ENCODE measurements at regions not wholly inside any gene's neighbourhood (a gene's known extent, or its start where the extent isn't known, plus 50 kb on each side); places are given as distances from the start of the nearest gene placed in this dataset.

DNA sequence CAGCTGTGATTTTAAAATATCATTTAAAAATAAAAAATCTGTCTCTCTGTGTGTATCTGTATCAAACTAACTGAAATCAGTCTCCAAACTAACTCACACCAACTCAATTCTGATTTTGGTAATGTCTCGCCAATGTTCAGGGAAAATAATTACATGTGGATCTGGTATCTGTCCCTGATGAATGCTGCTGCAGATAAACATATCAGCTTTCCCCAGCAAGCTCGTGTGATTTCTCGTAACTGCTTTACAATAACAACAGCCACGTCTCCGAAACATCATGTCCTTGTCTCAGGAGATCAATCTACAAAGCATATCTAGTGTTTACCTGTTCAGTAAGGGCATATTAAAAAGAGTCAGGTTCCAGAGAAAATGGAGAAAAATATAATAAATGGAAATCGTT is 129.0 kb downstream of the IRS2 start (continued):
- TF ChIP-seq, protein P1, sequence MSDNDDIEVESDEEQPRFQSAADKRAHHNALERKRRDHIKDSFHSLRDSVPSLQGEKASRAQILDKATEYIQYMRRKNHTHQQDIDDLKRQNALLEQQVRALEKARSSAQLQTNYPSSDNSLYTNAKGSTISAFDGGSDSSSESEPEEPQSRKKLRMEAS (CRISPR knock-in tag; IDR thresholded peaks at IDR 0.05): no peak
- TF ChIP-seq, protein P2, sequence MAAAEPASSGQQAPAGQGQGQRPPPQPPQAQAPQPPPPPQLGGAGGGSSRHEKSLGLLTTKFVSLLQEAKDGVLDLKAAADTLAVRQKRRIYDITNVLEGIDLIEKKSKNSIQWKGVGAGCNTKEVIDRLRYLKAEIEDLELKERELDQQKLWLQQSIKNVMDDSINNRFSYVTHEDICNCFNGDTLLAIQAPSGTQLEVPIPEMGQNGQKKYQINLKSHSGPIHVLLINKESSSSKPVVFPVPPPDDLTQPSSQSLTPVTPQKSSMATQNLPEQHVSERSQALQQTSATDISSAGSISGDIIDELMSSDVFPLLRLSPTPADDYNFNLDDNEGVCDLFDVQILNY (CRISPR knock-in tag; IDR thresholded peaks at IDR 0.05): no peak
- no peak for TF ChIP-seq EMX1 (CRISPR knock-in tag; IDR thresholded peaks at IDR 0.05)
- TF ChIP-seq TP53 (CRISPR knock-in tag; IDR thresholded peaks at IDR 0.05): no peak
- TF ChIP-seq, protein P3, sequence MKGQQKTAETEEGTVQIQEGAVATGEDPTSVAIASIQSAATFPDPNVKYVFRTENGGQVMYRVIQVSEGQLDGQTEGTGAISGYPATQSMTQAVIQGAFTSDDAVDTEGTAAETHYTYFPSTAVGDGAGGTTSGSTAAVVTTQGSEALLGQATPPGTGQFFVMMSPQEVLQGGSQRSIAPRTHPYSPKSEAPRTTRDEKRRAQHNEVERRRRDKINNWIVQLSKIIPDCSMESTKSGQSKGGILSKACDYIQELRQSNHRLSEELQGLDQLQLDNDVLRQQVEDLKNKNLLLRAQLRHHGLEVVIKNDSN (CRISPR knock-in tag; IDR thresholded peaks at IDR 0.05): no peak
- no peak for TF ChIP-seq IRF2 (CRISPR knock-in tag; IDR thresholded peaks at IDR 0.05; ENCODE audit: borderline replicate concordance, low read depth)
- TF ChIP-seq FOXJ3 (CRISPR knock-in tag; IDR thresholded peaks at IDR 0.05; ENCODE audit: borderline replicate concordance): no peak
- TF ChIP-seq, protein P4, sequence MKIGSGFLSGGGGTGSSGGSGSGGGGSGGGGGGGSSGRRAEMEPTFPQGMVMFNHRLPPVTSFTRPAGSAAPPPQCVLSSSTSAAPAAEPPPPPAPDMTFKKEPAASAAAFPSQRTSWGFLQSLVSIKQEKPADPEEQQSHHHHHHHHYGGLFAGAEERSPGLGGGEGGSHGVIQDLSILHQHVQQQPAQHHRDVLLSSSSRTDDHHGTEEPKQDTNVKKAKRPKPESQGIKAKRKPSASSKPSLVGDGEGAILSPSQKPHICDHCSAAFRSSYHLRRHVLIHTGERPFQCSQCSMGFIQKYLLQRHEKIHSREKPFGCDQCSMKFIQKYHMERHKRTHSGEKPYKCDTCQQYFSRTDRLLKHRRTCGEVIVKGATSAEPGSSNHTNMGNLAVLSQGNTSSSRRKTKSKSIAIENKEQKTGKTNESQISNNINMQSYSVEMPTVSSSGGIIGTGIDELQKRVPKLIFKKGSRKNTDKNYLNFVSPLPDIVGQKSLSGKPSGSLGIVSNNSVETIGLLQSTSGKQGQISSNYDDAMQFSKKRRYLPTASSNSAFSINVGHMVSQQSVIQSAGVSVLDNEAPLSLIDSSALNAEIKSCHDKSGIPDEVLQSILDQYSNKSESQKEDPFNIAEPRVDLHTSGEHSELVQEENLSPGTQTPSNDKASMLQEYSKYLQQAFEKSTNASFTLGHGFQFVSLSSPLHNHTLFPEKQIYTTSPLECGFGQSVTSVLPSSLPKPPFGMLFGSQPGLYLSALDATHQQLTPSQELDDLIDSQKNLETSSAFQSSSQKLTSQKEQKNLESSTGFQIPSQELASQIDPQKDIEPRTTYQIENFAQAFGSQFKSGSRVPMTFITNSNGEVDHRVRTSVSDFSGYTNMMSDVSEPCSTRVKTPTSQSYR (CRISPR knock-in tag; IDR thresholded peaks at IDR 0.05): no peak
- no peak for TF ChIP-seq ZNF232 (CRISPR knock-in tag; IDR thresholded peaks at IDR 0.05)
- TF ChIP-seq, protein P5, sequence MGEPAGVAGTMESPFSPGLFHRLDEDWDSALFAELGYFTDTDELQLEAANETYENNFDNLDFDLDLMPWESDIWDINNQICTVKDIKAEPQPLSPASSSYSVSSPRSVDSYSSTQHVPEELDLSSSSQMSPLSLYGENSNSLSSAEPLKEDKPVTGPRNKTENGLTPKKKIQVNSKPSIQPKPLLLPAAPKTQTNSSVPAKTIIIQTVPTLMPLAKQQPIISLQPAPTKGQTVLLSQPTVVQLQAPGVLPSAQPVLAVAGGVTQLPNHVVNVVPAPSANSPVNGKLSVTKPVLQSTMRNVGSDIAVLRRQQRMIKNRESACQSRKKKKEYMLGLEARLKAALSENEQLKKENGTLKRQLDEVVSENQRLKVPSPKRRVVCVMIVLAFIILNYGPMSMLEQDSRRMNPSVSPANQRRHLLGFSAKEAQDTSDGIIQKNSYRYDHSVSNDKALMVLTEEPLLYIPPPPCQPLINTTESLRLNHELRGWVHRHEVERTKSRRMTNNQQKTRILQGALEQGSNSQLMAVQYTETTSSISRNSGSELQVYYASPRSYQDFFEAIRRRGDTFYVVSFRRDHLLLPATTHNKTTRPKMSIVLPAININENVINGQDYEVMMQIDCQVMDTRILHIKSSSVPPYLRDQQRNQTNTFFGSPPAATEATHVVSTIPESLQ (CRISPR knock-in tag; IDR thresholded peaks at IDR 0.05): no peak

DNA sequence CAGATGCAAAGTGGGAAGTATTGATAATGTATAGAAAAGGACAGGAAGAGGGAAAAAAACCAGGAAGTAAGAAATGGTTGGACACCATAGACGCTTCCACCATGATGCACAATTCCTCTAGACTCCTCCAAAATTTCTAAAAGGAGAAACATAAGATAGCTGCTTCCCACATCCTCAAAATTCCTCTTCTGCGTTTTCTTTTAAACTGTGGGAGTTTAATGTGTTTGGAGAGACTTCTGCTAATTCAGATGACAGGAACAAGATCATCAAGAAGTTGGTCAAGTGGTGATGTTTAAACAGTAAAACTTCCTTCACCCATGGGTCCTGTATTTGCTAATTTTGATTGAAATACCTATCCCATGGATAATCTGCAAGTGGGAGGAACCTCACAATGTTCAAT is 130.2 kb downstream of the IRS2 start:
- no peak overlapping the region for H3K4me3 Mint-ChIP-seq
- no peak overlapping the region for H3K27ac Mint-ChIP-seq
- ChIA-PET CTCF (no interaction called here), POLR2A (no interaction called here)
- no peak for DNase-seq (ENCODE audit: low spot score)
- no peak for ATAC-seq
- no peaks in the 10 kb centered on the region for H3K36me3 Mint-ChIP-seq
- H3K9me3 Mint-ChIP-seq: peaks cover 2% of the 10 kb centered on the region
- no peaks in the 10 kb centered on the region for H3K27me3 Mint-ChIP-seq (ENCODE audit: low read depth)
- H3K4me1 Mint-ChIP-seq: no peaks in the 10 kb centered on the region
- TF ChIP-seq OVOL2 (CRISPR knock-in tag; IDR thresholded peaks at IDR 0.05; ENCODE audit: borderline replicate concordance) (no peak), TEAD4 (CRISPR knock-in tag; IDR thresholded peaks at IDR 0.05) (no peak), GTF2I (CRISPR knock-in tag; conservative IDR thresholded peaks at IDR 0.05) (no peak)
- TF ChIP-seq, protein P6, sequence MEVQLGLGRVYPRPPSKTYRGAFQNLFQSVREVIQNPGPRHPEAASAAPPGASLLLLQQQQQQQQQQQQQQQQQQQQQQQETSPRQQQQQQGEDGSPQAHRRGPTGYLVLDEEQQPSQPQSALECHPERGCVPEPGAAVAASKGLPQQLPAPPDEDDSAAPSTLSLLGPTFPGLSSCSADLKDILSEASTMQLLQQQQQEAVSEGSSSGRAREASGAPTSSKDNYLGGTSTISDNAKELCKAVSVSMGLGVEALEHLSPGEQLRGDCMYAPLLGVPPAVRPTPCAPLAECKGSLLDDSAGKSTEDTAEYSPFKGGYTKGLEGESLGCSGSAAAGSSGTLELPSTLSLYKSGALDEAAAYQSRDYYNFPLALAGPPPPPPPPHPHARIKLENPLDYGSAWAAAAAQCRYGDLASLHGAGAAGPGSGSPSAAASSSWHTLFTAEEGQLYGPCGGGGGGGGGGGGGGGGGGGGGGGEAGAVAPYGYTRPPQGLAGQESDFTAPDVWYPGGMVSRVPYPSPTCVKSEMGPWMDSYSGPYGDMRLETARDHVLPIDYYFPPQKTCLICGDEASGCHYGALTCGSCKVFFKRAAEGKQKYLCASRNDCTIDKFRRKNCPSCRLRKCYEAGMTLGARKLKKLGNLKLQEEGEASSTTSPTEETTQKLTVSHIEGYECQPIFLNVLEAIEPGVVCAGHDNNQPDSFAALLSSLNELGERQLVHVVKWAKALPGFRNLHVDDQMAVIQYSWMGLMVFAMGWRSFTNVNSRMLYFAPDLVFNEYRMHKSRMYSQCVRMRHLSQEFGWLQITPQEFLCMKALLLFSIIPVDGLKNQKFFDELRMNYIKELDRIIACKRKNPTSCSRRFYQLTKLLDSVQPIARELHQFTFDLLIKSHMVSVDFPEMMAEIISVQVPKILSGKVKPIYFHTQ (CRISPR knock-in tag; IDR thresholded peaks at IDR 0.05): no peak

DNA sequence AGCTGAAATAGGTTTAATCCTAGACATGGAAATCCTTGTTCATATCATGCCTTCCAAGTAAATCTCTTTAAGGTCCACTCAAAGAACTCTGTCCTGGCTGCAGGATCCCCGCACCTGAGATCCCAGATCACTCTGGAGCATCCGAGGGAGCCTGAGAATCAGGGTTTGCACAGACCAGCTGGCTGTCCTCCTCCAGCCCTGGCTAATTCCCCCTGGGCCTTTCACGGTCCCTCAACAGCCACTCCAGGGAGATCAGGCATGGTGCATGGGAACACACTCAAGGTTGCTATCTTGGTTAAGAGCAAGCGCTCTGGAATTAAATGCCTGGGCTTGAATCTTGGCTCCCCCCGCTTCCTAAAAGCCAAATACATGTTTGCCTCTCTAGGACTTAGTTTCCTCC is 130.8 kb downstream of the IRS2 start:
- H3K4me3 Mint-ChIP-seq: no peak overlapping the region
- no peak overlapping the region for H3K27ac Mint-ChIP-seq
- ChIA-PET CTCF (no interaction called here), POLR2A (no interaction called here)
- H3K36me3 Mint-ChIP-seq: no peaks in the 10 kb centered on the region
- H3K4me1 Mint-ChIP-seq: no peaks in the 10 kb centered on the region
- ATAC-seq (no peak), DNase-seq (ENCODE audit: low spot score) (no peak)
- TF ChIP-seq, protein P7, sequence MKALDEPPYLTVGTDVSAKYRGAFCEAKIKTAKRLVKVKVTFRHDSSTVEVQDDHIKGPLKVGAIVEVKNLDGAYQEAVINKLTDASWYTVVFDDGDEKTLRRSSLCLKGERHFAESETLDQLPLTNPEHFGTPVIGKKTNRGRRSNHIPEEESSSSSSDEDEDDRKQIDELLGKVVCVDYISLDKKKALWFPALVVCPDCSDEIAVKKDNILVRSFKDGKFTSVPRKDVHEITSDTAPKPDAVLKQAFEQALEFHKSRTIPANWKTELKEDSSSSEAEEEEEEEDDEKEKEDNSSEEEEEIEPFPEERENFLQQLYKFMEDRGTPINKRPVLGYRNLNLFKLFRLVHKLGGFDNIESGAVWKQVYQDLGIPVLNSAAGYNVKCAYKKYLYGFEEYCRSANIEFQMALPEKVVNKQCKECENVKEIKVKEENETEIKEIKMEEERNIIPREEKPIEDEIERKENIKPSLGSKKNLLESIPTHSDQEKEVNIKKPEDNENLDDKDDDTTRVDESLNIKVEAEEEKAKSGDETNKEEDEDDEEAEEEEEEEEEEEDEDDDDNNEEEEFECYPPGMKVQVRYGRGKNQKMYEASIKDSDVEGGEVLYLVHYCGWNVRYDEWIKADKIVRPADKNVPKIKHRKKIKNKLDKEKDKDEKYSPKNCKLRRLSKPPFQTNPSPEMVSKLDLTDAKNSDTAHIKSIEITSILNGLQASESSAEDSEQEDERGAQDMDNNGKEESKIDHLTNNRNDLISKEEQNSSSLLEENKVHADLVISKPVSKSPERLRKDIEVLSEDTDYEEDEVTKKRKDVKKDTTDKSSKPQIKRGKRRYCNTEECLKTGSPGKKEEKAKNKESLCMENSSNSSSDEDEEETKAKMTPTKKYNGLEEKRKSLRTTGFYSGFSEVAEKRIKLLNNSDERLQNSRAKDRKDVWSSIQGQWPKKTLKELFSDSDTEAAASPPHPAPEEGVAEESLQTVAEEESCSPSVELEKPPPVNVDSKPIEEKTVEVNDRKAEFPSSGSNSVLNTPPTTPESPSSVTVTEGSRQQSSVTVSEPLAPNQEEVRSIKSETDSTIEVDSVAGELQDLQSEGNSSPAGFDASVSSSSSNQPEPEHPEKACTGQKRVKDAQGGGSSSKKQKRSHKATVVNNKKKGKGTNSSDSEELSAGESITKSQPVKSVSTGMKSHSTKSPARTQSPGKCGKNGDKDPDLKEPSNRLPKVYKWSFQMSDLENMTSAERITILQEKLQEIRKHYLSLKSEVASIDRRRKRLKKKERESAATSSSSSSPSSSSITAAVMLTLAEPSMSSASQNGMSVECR (CRISPR knock-in tag; IDR thresholded peaks at IDR 0.05; ENCODE audit: borderline replicate concordance): no peak
- TF ChIP-seq RORB (CRISPR knock-in tag; IDR thresholded peaks at IDR 0.05): no peak
- no peaks in the 10 kb centered on the region for H3K27me3 Mint-ChIP-seq (ENCODE audit: low read depth)
- H3K9me3 Mint-ChIP-seq: peaks cover 4% of the 10 kb centered on the region
